ENCODE measurements at regions not wholly inside any gene's neighbourhood (a gene's known extent, or its start where the extent isn't known, plus 50 kb on each side); places are given as distances from the start of the nearest gene placed in this dataset.

DNA sequence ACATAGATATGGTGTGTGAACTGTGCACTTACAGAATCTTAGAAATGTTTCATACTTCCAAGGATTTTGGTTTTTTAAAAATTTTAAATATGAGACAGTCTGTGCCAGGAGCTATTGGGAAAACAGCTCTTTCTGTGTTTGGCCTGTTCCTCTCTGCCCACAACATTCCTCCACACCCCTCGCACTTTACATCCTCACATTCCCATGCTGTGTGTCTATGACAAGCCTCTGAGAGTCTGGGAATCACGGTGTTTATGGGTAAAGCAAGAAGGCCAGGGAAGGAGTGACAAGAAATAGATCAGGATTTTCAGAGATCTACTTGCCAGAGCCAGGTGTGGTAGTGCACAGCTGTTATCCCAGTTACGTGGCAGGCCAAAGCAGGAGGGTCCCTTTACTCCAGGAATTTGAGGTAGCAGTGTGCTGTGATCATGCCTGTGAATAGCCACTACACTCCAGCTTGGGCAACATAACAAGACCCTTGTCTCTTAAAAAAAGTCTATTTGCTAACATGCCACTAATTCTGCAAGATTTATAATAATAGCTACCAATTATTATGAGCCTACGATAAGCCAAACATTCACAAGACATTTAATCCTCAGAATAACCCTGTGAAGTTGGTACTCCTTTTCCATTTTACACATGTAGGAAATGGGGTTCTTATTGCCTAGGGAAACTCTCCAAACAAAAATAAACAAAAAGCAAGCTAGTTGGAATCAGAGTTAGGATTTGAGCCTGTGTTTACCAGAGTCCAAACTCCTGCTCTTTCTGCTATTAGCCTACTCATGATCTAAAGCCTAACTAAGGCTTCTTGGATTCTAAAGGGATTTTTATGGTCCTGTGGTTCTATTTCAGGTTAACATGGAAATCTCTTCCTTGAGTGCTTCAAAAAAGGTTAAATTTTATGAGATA is 168.3 kb upstream of the SP8 start:
- TF ChIP-seq, protein P1, sequence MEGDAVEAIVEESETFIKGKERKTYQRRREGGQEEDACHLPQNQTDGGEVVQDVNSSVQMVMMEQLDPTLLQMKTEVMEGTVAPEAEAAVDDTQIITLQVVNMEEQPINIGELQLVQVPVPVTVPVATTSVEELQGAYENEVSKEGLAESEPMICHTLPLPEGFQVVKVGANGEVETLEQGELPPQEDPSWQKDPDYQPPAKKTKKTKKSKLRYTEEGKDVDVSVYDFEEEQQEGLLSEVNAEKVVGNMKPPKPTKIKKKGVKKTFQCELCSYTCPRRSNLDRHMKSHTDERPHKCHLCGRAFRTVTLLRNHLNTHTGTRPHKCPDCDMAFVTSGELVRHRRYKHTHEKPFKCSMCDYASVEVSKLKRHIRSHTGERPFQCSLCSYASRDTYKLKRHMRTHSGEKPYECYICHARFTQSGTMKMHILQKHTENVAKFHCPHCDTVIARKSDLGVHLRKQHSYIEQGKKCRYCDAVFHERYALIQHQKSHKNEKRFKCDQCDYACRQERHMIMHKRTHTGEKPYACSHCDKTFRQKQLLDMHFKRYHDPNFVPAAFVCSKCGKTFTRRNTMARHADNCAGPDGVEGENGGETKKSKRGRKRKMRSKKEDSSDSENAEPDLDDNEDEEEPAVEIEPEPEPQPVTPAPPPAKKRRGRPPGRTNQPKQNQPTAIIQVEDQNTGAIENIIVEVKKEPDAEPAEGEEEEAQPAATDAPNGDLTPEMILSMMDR (conservative IDR thresholded peaks at IDR 0.05; ENCODE audit: low read length) = no peak
- TF ChIP-seq EZH2phosphoT487 (IDR thresholded peaks at IDR 0.05; ENCODE audit: borderline replicate concordance) = no peak
